GM23248 (cell line): ENCODE measurements at regions not wholly inside any gene's neighbourhood (a gene's known extent, or its start where the extent isn't known, plus 50 kb on each side); places are given as distances from the start of the nearest gene placed in this dataset.

ENCODE experiments used
- EZH2 ChIP-seq: fragments of 200-600 bp; sonication (generic); IDR thresholded peaks from 2 replicates; pipeline ENCODE4 v1.6.1; 2018; ENCODE audit warnings: antibody characterized with exemption, mild to moderate bottlenecking; ENCODE audit not compliant: insufficient read depth, poor library complexity, severe bottlenecking
- EZH2phosphoT487 ChIP-seq: fragments of 200-600 bp; sonication (generic); IDR thresholded peaks from 2 replicates; pipeline ENCODE4 v1.6.1; 2018; ENCODE audit warnings: antibody characterized with exemption, moderate library complexity, mild to moderate bottlenecking, low read depth; ENCODE audit not compliant: insufficient read depth

- TF ChIP-seq EZH2 (no peak), EZH2phosphoT487 (no peak)
Measured at GRCh38 chr21:21996891-21997290, 998.7 kb downstream of the NCAM2 start.
